Spleen (tissue), 7 donors: ENCODE measurements at regions not wholly inside any gene's neighbourhood (a gene's known extent, or its start where the extent isn't known, plus 50 kb on each side); places are given as distances from the start of the nearest gene placed in this dataset.

Experiments
- CTCF ChIP-seq, 11 experiments: fragments of 200-600 bp in 7 of 11; fragments of 450-650 bp in 4 of 11; sonication (generic) in 4 of 11; IDR thresholded peaks in 8 of 11; conservative IDR thresholded peaks in 3 of 11; 1 replicate in 7 of 11; 2 replicates in 4 of 11; pipeline versions ENCODE4 v1.4.0 to v1.8.0; 2016 to 2021; ENCODE audit warnings: antibody characterized with exemption in 11 of 11, inconsistent platforms in 4 of 11, mild to moderate bottlenecking in 1 of 11
- POLR2A ChIP-seq, 3 donors: fragments of 450-650 bp; IDR thresholded peaks; one replicate each; pipeline ENCODE4 v1.5.1; 2017; ENCODE audit warnings: antibody characterized with exemption in 3 of 3, mild to moderate bottlenecking in 1 of 3
- donor health status: DM: no; HTN: no; CAD: no; lungs with moderate emphysema.
- donor health status: DM: no; HTN: no; CAD: no.
- donor health status: DM: no; HTN: no; CAD: no.

DNA sequence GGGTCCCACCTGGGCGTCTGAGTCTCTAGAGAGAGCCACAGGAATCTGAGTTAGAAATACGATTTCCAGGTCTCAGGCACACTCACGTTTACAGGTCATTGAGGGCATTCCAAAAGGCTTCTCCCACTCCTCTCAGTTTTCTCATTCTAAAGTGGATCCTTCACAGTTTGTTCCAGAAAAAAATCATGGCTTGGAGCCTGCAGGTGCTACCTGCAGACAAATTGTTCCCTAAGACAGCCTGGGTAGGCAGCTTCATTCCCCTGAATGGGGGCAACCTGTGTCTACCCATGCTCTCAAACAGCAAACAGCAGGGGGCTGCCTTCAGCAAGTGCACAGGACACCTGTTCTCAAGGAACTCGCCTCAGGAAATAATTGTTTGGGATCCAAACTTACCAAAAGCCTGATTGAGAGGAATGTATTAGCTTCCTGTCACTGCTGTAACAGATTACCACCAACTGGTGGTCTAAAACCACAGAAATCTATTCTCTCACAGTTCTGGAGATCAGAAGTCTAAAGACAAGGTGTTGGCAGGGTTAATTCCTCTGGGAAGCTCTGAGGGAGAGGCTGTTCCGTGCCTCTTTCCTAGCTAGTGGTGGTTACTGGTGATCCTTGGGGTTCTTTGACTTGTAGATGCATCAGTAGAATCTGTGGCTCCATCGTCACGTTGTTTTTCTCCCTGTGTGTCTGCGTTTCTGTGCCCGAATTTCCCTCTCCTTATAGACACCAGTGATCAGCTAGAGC is 117.2 kb downstream of the RAB11FIP2 start:
- TF ChIP-seq CTCF (IDR thresholded peaks at IDR 0.05 in 8 of 11, conservative IDR thresholded peaks at IDR 0.05 in 3 of 11) (no peak), POLR2A (IDR thresholded peaks at IDR 0.05) (no peak)
